NCI-H345 treated with DMSO at 0.1 percent for 48 hours (cell line): ENCODE measurements at regions not wholly inside any gene's neighbourhood (a gene's known extent, or its start where the extent isn't known, plus 50 kb on each side); places are given as distances from the start of the nearest gene placed in this dataset.

Experiments
- DNase-seq: peaks from one replicate; lab custom pipeline; 2025; ENCODE audit not compliant: unreplicated experiment; lab: John Stamatoyannopoulos, UW

GRCh38 chr11:10908215-10908951, 50.5 kb upstream of the ZBED5 start:
- no peak for DNase-seq
